ENCODE measurements at regions not wholly inside any gene's neighbourhood (a gene's known extent, or its start where the extent isn't known, plus 50 kb on each side); places are given as distances from the start of the nearest gene placed in this dataset.

- no peak for DNase-seq
Observed at GRCh38 chr1:208600456-208601190, 356.4 kb upstream of the PLXNA2 start.

- DNase-seq, result no peak
Observed at GRCh38 chr1:208601561-208601960, 357.4 kb upstream of the PLXNA2 start.

- DNase-seq, result no peak
Observed at GRCh38 chr1:208603721-208604120, 359.5 kb upstream of the PLXNA2 start.

- DNase-seq, result no peak
Observed at GRCh38 chr1:208604295-208604694, 360.1 kb upstream of the PLXNA2 start.

GRCh38 chr1:208606959-208607358 is 362.8 kb upstream of the PLXNA2 start:
- DNase-seq, result no peak

- no peak for DNase-seq
Observed at GRCh38 chr1:208607616-208608015, 363.4 kb upstream of the PLXNA2 start.

GRCh38 chr1:208614610-208615009 is 370.4 kb upstream of the PLXNA2 start:
- no peak for DNase-seq

GRCh38 chr1:208615371-208615770 is 371.2 kb upstream of the PLXNA2 start:
- no peak for DNase-seq

GRCh38 chr1:208616776-208617175 is 372.6 kb upstream of the PLXNA2 start:
- DNase-seq, result no peak

- DNase-seq, result no peak
Observed at GRCh38 chr1:208628022-208628914, 384.1 kb upstream of the PLXNA2 start.

GRCh38 chr1:208631092-208631491 is 386.9 kb upstream of the PLXNA2 start:
- no peak for DNase-seq

GRCh38 chr1:208631506-208631905 is 387.3 kb upstream of the PLXNA2 start:
- no peak for DNase-seq

- no peak for DNase-seq
Observed at GRCh38 chr1:208634346-208635140, 390.4 kb upstream of the PLXNA2 start.

GRCh38 chr1:208637181-208637580 is 393.0 kb upstream of the PLXNA2 start:
- no peak for DNase-seq

- DNase-seq, result no peak
Observed at GRCh38 chr1:208639382-208639781, 395.2 kb upstream of the PLXNA2 start.

GRCh38 chr1:208640295-208640694 is 396.1 kb upstream of the PLXNA2 start:
- DNase-seq, result no peak

- no peak for DNase-seq
Observed at GRCh38 chr1:208641579-208642280, 397.5 kb upstream of the PLXNA2 start.

GRCh38 chr1:208643005-208643597 is 398.9 kb upstream of the PLXNA2 start:
- DNase-seq, result no peak

- no peak for DNase-seq
Observed at GRCh38 chr1:208644401-208645160, 400.4 kb upstream of the PLXNA2 start.

- DNase-seq, result no peak
Observed at GRCh38 chr1:208646431-208646830, 402.2 kb upstream of the PLXNA2 start.

GRCh38 chr1:208648146-208648545 is 404.0 kb upstream of the PLXNA2 start:
- no peak for DNase-seq
